ENCODE measurements at regions not wholly inside any gene's neighbourhood (a gene's known extent, or its start where the extent isn't known, plus 50 kb on each side); places are given as distances from the start of the nearest gene placed in this dataset.
"Not testable (repeated sequence)": the region's sequence is repeated elsewhere in the genome, so short reads cannot be mapped to it uniquely, and the experiment has no call there.

DNA sequence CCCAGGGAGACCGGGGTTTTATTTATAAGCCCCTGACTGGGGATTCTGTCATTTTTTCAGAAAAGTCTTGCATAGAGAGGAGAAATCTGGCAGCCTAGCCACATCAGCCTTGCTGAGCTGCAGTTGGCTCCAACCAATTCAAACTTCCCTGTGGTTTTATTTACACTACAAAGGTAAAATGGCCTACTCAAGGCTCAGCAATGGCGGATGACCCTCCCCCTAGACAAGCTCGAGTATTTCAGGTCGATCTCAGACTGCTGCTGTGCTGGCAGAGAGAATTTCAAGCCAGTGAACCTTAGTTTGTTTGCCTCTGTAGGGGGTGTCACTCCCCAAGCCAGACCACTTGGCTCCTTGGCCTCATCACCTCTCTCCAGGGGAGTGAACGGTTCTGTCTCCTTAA, 52.9 kb downstream of the CDY2A start:
- H3K36me3 ChIP-seq; H3K27me3 ChIP-seq; H3K27ac ChIP-seq; ATAC-seq; H3K4me3 ChIP-seq; H3K4me1 ChIP-seq; intact Hi-C loops (cut with DNase I); H3K9me3 ChIP-seq; DNase-seq: not testable (repeated sequence)
- WGBS (ENCODE audit: insufficient coverage, low coverage, low lambda C conversion rate, missing lambda C conversion rate), result no CpG with 5 or more reads among the region's 5 CpGs

- H3K27me3 ChIP-seq; H3K27ac ChIP-seq; H3K4me3 ChIP-seq; intact Hi-C loops (cut with DNase I); H3K36me3 ChIP-seq; H3K4me1 ChIP-seq; DNase-seq; H3K9me3 ChIP-seq: not testable (repeated sequence)
- WGBS (ENCODE audit: insufficient coverage, low coverage, low lambda C conversion rate, missing lambda C conversion rate), result no CpG with 5 or more reads among the region's 4 CpGs
- ATAC-seq, result peak in 1 of 4 donors; percentile 87
Observed at GRCh38 chrY:18085910-18086309, 60.3 kb downstream of the CDY2A start.

DNA sequence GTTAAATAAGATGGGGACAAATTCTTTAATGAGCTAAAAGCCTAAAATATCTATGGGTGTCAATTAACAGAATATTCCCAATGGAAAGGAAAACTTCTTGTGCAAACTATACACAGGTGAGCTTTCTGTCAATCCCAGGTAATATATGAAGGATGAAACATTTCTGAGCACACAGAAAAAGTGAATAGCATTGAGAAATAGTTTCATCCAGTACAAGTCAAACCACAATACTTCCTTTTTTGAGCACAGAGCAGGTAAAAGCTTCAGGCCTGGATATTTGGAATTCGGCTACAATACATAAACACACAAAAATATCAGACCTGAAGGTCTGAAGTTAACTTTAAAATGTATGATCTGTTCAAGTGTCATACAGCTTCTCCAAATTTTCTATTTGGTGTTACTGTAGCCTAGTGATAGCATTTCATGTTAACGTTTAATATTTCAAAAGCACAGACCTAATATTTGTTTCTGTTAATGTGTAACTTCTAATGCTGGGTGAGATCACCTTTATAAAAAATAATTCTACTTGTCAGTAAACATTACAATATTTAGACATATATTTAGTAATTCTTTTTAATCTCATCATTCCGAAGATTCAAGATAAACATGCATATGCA, 60.9 kb downstream of the CDY2A start:
- H3K27me3 ChIP-seq; H3K4me3 ChIP-seq; H3K4me1 ChIP-seq; H3K9me3 ChIP-seq; H3K27ac ChIP-seq; intact Hi-C loops (cut with DNase I); H3K36me3 ChIP-seq; DNase-seq: not testable (repeated sequence)
- ATAC-seq, result peak in 1 of 4 donors; percentile 87
- no CpG with 5 or more reads among the region's 3 CpGs for WGBS (ENCODE audit: insufficient coverage, low coverage, low lambda C conversion rate, missing lambda C conversion rate)

GRCh38 chrY:18087943-18088655, 62.5 kb downstream of the CDY2A start:
- H3K36me3 ChIP-seq; H3K9me3 ChIP-seq; intact Hi-C loops (cut with DNase I); DNase-seq; H3K4me1 ChIP-seq; ATAC-seq; H3K27ac ChIP-seq; H3K4me3 ChIP-seq; H3K27me3 ChIP-seq: not testable (repeated sequence)
- WGBS (ENCODE audit: insufficient coverage, low coverage, low lambda C conversion rate, missing lambda C conversion rate), result no CpG with 5 or more reads among the region's 5 CpGs

DNA sequence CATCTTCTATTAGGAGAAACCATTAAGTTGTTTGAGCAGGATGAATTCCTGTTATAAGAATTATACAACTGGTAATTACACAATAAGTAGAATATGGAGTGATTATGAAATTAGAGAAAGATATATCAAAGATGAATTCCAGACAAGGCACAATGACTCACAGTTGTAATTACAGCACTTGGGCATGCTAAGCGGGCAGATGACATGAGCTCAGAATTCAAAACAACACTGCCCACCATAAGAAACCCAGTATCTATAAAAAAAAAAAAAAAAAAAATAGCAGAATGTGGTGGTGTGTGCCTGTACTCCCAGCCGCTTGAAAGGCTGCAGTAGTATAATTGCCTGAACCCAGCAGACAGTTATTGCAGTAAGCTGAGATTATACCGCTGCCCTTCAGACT, 67.4 kb downstream of the CDY2A start:
- H3K4me3 ChIP-seq, ATAC-seq: not testable (repeated sequence)

GRCh38 chrY:18105691-18106090, 80.1 kb downstream of the CDY2A start:
- intact Hi-C loops (cut with DNase I); H3K27ac ChIP-seq; H3K4me1 ChIP-seq; DNase-seq; H3K9me3 ChIP-seq; H3K4me3 ChIP-seq; H3K36me3 ChIP-seq; H3K27me3 ChIP-seq: not testable (repeated sequence)
- ATAC-seq, result peak in 1 of 4 donors; percentile 48
- no CpG with 5 or more reads among the region's 2 CpGs for WGBS (ENCODE audit: insufficient coverage, low coverage, low lambda C conversion rate, missing lambda C conversion rate)

More for the DNA sequence above, 67.4 kb downstream of the CDY2A start:
- DNase-seq; H3K27me3 ChIP-seq; H3K4me1 ChIP-seq; H3K36me3 ChIP-seq; H3K9me3 ChIP-seq; intact Hi-C loops (cut with DNase I); H3K27ac ChIP-seq: not testable (repeated sequence)
- no CpG with 5 or more reads among the region's 3 CpGs for WGBS (ENCODE audit: insufficient coverage, low coverage, low lambda C conversion rate, missing lambda C conversion rate)

DNA sequence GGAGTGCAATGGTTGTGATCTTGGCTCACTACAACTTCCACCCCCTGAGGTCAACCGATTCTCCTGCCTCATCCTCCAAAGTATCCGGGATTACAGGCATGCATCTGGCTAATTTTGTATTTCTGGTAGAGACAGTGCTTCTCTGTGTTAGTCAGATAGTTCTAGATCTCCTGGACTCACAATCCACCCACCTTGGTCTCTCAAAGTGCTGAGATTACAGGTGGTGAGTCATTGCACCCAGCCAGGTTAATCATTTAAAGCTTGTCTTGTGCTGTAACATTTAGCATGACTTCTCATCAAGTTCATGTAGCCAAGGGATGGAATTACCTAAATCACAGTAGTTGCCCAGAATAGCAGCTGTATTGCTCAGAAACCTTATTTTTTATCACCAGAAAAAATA, 92.8 kb downstream of the CDY2A start:
- WGBS (ENCODE audit: insufficient coverage, low coverage, low lambda C conversion rate, missing lambda C conversion rate), result no CpG with 5 or more reads among the region's 2 CpGs
- ATAC-seq, result peak in 1 of 4 donors; percentile 89

DNA sequence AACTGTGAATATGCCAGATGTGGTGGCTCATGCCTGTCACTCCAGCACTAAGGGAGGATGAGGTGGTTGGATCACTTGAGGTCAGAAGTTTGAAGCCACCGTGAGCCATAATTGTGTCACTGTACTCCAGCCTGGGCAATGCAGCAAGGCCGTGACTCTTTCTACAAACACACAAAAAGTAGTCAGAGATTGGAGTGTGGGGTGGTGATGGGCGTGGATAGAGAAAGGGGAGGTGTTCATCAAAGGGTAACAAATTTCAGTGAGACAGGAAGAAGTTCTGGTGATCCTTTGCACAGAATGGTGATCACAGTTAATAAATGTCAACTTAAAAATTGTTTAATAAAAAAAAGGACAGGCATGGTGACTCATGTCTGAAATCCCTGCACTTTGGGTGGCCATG, 112.1 kb downstream of the CDY2A start:
- H3K4me1 ChIP-seq; intact Hi-C loops (cut with DNase I); DNase-seq; ATAC-seq; H3K36me3 ChIP-seq; H3K4me3 ChIP-seq; H3K27ac ChIP-seq; H3K27me3 ChIP-seq; H3K9me3 ChIP-seq: not testable (repeated sequence)
- no CpG with 5 or more reads among the region's 3 CpGs for WGBS (ENCODE audit: insufficient coverage, low coverage, low lambda C conversion rate, missing lambda C conversion rate)

More for the DNA sequence above, 92.8 kb downstream of the CDY2A start:
- H3K9me3 ChIP-seq; H3K36me3 ChIP-seq; intact Hi-C loops (cut with DNase I); H3K27ac ChIP-seq; H3K27me3 ChIP-seq; DNase-seq; H3K4me1 ChIP-seq; H3K4me3 ChIP-seq: not testable (repeated sequence)

DNA sequence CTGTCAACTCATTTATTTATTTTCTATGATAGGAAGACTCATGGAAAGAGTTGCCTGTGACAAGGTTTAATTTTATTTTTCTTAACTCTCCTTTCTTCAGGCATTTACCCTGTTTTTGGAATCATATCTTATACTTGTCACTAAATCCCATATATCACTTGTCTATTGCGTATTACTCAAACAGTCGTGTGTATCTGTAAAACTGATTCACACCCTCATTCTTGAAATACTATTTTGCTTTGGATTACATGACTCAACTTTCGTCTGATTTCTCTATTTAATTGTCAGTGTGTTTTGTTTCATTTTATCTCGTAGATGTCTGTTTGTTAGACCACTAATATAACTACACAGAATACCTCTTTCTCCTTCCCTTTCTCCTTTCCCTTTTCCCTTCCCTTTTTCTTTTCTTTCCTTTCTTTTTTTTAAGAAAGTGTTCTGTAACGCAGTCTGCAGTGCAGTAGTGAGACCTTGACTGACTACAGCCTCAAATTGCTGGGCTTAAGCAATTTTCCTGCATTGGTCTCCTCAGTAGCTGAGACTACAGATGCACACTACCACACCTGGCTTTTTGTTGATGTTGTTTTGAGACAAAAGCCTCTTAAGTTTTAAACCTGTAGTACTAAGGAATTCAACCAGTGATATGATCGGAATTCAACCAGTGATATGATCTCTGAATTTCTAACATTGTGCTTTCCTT, 113.9 kb downstream of the CDY2A start:
- H3K9me3 ChIP-seq; H3K4me3 ChIP-seq; intact Hi-C loops (cut with DNase I); ATAC-seq; H3K27ac ChIP-seq; H3K27me3 ChIP-seq; H3K4me1 ChIP-seq; DNase-seq; H3K36me3 ChIP-seq: not testable (repeated sequence)
- WGBS (ENCODE audit: insufficient coverage, low coverage, low lambda C conversion rate, missing lambda C conversion rate), result no CpG with 5 or more reads among the region's 6 CpGs

- H3K36me3 ChIP-seq; H3K4me1 ChIP-seq; DNase-seq; H3K4me3 ChIP-seq; H3K27me3 ChIP-seq; H3K9me3 ChIP-seq; intact Hi-C loops (cut with DNase I); H3K27ac ChIP-seq: not testable (repeated sequence)
- ATAC-seq, result peak in 1 of 4 donors; percentile 40
Observed at GRCh38 chrY:18146417-18146816, 120.8 kb downstream of the CDY2A start.

DNA sequence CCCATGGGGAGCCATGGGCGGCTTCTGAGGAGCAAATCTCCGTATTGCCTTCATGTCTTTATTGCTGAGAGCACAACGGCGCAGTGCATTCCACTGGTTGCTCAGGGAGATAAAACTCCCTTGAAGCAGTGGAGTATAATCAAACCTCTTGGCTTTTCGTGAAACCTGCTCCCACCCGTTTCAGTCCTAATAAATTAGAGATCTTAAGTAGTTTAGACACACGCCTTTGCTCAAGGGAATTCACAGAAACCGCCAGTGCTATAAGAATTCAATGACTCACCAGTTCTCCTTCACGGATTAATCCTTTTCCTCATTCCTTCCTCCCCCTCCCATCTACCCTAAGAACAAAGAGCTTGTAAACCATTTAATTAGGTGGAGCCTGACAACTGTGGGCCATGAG, 127.0 kb downstream of the CDY2A start:
- H3K36me3 ChIP-seq; H3K27me3 ChIP-seq; ATAC-seq; H3K4me1 ChIP-seq; H3K27ac ChIP-seq; H3K9me3 ChIP-seq; DNase-seq; intact Hi-C loops (cut with DNase I); H3K4me3 ChIP-seq: not testable (repeated sequence)
- WGBS (ENCODE audit: insufficient coverage, low coverage, low lambda C conversion rate, missing lambda C conversion rate), result no CpG with 5 or more reads among the region's 9 CpGs
